WTC11 (cell line): ENCODE measurements at regions not wholly inside any gene's neighbourhood (a gene's known extent, or its start where the extent isn't known, plus 50 kb on each side); places are given as distances from the start of the nearest gene placed in this dataset.

Experiments used
- CREB1 ChIP-seq: sonication (generic); formaldehyde crosslinking; IDR thresholded peaks from 2 replicates; pipeline ENCODE4 v1.8.0; 2023; ENCODE audit warnings: mild to moderate bottlenecking, missing genetic modification reagents
- CTCF ChIP-seq: fragments of 200-600 bp; IDR thresholded peaks from 2 replicates; pipeline ENCODE4 v1.8.0; 2022; ENCODE audit warnings: antibody characterized with exemption
- MXD4 ChIP-seq: fragments of 250-450 bp; sonication (Bioruptor Pico); IDR thresholded peaks from 2 replicates; pipeline ENCODE4 v1.8.0; 2021; ENCODE audit warnings: mild to moderate bottlenecking, moderate library complexity, borderline replicate concordance
- NR1H2 ChIP-seq: sonication (generic); formaldehyde crosslinking; IDR thresholded peaks from 2 replicates; pipeline ENCODE4 v1.9.0; 2021; ENCODE audit warnings: mild to moderate bottlenecking, moderate library complexity, missing genetic modification reagents
- SMAD3 ChIP-seq: sonication (generic); formaldehyde crosslinking; IDR thresholded peaks from 2 replicates; pipeline ENCODE4 v1.8.0; 2022; ENCODE audit warnings: missing genetic modification reagents, mild to moderate bottlenecking, borderline replicate concordance
- USF1 ChIP-seq: sonication (generic); formaldehyde crosslinking; IDR thresholded peaks from 2 replicates; pipeline ENCODE4 v1.8.0; 2022; ENCODE audit warnings: mild to moderate bottlenecking, missing genetic modification reagents
- ZNF317 ChIP-seq: sonication (generic); formaldehyde crosslinking; IDR thresholded peaks from 2 replicates; pipeline ENCODE4 v1.8.1; 2023; ENCODE audit warnings: low read depth, mild to moderate bottlenecking, moderate library complexity, missing genetic modification reagents, borderline replicate concordance

DNA sequence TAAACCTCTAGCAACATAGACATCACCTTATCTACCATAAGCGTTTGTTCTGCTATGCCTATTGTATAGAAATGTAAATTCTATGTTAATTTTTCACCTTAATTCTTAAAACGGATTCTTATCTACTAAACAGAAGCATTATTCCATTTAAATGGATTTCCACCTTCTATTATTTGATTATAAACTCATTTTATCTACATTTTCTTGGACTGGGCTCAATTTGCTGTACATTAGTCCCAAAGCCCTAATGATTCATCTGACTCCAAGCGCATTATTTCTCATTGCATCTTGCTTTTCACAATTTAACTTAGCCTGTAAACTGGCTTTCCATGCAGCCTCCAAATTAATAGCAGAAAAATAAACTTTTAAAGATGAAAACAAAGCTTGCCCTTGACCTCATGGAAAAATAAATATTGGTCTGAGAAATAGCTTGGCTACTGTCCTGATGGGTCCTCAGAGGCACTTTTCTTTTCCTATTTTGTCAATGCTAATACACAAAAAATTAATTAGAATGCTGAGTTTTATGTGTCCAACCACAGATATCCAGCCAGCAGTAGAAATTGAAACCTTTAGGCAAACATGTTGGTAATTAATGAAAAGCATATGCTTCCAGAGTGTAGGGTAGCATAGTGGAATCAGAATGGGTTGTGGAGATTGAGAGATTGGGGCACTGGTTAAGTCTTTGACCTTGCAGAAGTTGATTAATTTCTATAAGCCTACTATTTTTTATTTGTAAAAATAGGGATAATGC is 81.4 kb upstream of the CFAP20DC start:
- TF ChIP-seq NR1H2 (CRISPR knock-in tag) (no peak), CTCF (no peak), SMAD3 (CRISPR knock-in tag) (no peak), MXD4 (CRISPR knock-in tag) (no peak), USF1 (no peak), CREB1 (CRISPR knock-in tag) (no peak), ZNF317 (CRISPR knock-in tag) (no peak)
